Hepatocyte (in vitro differentiated cells): ENCODE measurements at regions not wholly inside any gene's neighbourhood (a gene's known extent, or its start where the extent isn't known, plus 50 kb on each side); places are given as distances from the start of the nearest gene placed in this dataset.

Experiments used
- CTCF ChIP-seq: fragments of 200-600 bp; sonication (generic); IDR thresholded peaks from 2 replicates; pipeline ENCODE4 v1.5.1; 2016; ENCODE audit warnings: antibody characterized with exemption, mild to moderate bottlenecking; ENCODE audit not compliant: poor library complexity
- EZH2 ChIP-seq: fragments of 200-600 bp; sonication (generic); IDR thresholded peaks from 2 replicates; pipeline ENCODE4 v1.6.1; 2016; ENCODE audit warnings: antibody characterized with exemption, mild to moderate bottlenecking, borderline replicate concordance

- TF ChIP-seq EZH2 (no peak), CTCF (no peak)
Observed at GRCh38 chr13:110010404-110011138, 224.2 kb upstream of the IRS2 start.
